Colonic mucosa (tissue), 4 donors: ENCODE measurements at regions not wholly inside any gene's neighbourhood (a gene's known extent, or its start where the extent isn't known, plus 50 kb on each side); places are given as distances from the start of the nearest gene placed in this dataset.

Experiments
- DNase-seq: peaks from one replicate; pipeline ENCODE4 v3.0.0-alpha.2; 2020
- H3K27ac ChIP-seq: fragments of 200-600 bp; one replicate; pipeline ENCODE4 v1.8.0; 2021
- H3K27me3 ChIP-seq: fragments of 200-600 bp; one replicate; pipeline ENCODE4 v1.8.0; 2021
- H3K36me3 ChIP-seq: fragments of 200-600 bp; one replicate; pipeline ENCODE4 v1.8.0; 2021
- H3K4me1 ChIP-seq: fragments of 200-600 bp; one replicate; pipeline ENCODE4 v1.8.0; 2021; ENCODE audit warnings: mild to moderate bottlenecking
- H3K4me3 ChIP-seq: fragments of 200-600 bp; one replicate; pipeline ENCODE4 v1.8.0; 2021
- H3K9ac ChIP-seq, 2 donors: one replicate each; pipeline ENCODE4 v1.7.0; 2013; ENCODE audit warnings: control low read depth in 2 of 2, low read depth in 2 of 2, low read length in 2 of 2
- H3K9me3 ChIP-seq: fragments of 200-600 bp; one replicate; pipeline ENCODE4 v1.8.0; 2021
- intact Hi-C: fragments of 100-400 bp; cut with DNase I; formaldehyde crosslinking; loops from one replicate; pipeline ENCODE4 v1.14.1; 2022
- TF ChIP-seq, protein P1 (sequence below): fragments of 200-600 bp; IDR thresholded peaks from one replicate; pipeline ENCODE4 v1.8.0; 2022; ENCODE audit warnings: antibody characterized with exemption, mild to moderate bottlenecking
- donor health status: healthy.
- donor health status: DM: no; HTN: no; CAD: no.
- donor health status: DM: no; HTN: no; CAD: no.

DNA sequence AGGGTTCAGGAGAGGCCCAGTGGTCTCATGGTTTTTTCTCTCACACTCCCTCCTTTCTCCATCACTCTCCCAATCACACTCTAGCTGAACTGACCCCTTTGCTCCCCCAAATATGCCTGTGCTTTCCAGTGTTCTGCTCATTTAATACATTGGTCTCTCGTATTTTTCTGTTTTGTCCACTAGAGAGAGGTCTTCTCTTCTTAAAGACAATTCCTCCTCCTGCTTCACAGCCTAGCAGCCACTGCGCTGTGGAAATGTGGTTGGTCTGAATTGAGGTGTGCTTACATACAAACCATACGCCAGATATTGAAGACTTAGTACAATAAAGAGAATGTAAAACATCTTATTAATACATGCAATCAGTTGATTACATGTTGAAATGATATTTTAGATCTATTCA, 60.6 kb upstream of the XCR1 start:
- H3K36me3 ChIP-seq: no peaks in the 10 kb centered on the region
- H3K27me3 ChIP-seq: no peaks in the 10 kb centered on the region
- intact Hi-C loops: no loop called here
- no peaks in the 10 kb centered on the region for H3K9me3 ChIP-seq
- H3K9ac ChIP-seq: no peak overlapping the region
- TF ChIP-seq, protein P1, sequence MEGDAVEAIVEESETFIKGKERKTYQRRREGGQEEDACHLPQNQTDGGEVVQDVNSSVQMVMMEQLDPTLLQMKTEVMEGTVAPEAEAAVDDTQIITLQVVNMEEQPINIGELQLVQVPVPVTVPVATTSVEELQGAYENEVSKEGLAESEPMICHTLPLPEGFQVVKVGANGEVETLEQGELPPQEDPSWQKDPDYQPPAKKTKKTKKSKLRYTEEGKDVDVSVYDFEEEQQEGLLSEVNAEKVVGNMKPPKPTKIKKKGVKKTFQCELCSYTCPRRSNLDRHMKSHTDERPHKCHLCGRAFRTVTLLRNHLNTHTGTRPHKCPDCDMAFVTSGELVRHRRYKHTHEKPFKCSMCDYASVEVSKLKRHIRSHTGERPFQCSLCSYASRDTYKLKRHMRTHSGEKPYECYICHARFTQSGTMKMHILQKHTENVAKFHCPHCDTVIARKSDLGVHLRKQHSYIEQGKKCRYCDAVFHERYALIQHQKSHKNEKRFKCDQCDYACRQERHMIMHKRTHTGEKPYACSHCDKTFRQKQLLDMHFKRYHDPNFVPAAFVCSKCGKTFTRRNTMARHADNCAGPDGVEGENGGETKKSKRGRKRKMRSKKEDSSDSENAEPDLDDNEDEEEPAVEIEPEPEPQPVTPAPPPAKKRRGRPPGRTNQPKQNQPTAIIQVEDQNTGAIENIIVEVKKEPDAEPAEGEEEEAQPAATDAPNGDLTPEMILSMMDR: no peak
- H3K4me1 ChIP-seq: no peaks in the 10 kb centered on the region
- no peak overlapping the region for H3K4me3 ChIP-seq
- no peak overlapping the region for H3K27ac ChIP-seq
- DNase-seq: no peak

DNA sequence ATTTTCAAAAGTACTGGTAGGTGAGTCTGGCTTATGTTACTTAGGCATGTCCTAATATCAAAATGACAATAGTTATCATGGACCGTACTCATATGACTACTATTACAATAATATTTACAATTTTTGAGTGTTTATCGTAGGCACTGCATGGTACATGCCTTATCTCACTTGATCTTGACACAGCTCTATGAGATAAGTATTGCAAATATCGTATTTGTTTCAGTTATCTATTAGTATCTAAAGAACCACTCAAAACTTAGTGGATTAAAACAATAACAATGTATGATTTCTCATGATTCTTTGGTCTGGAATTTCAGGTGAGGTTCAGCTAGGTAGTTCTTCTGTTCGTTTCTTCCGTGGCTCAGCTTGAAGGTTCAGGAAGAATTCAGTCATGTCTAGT, 59.7 kb upstream of the XCR1 start:
- H3K27ac ChIP-seq: no peak overlapping the region
- H3K36me3 ChIP-seq: no peaks in the 10 kb centered on the region
- intact Hi-C loops: no loop called here
- H3K4me1 ChIP-seq: no peaks in the 10 kb centered on the region
- no peak overlapping the region for H3K4me3 ChIP-seq
- TF ChIP-seq, protein P1: no peak
- no peaks in the 10 kb centered on the region for H3K27me3 ChIP-seq
- no peaks in the 10 kb centered on the region for H3K9me3 ChIP-seq
- no peak for DNase-seq
- no peak overlapping the region for H3K9ac ChIP-seq

DNA sequence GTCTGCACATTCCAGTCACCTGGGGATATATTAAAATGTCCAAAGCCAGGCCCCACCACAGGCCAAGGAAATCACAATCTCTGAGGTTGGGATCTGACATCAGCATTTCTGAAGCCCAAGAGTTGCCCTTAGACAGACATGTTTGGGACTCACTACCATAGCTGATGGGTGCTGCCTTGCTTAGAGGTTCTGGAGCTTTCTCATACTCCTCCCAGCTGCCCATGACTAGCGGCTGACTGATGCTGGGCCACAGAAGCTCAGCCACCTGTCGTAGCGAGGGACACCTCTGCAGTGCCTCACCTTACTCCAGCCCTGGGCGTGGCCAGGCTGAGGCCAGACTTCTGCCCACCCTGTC, 58.8 kb upstream of the XCR1 start:
- Histone ChIP-seq H3K27ac (no peak overlapping the region), H3K9me3 (no peaks in the 10 kb centered on the region), H3K9ac (no peak overlapping the region), H3K27me3 (no peaks in the 10 kb centered on the region), H3K4me1 (no peaks in the 10 kb centered on the region), H3K36me3 (no peaks in the 10 kb centered on the region), H3K4me3 (no peak overlapping the region)
- no peak for DNase-seq
- TF ChIP-seq, protein P1: no peak
- intact Hi-C loops: no loop called here

DNA sequence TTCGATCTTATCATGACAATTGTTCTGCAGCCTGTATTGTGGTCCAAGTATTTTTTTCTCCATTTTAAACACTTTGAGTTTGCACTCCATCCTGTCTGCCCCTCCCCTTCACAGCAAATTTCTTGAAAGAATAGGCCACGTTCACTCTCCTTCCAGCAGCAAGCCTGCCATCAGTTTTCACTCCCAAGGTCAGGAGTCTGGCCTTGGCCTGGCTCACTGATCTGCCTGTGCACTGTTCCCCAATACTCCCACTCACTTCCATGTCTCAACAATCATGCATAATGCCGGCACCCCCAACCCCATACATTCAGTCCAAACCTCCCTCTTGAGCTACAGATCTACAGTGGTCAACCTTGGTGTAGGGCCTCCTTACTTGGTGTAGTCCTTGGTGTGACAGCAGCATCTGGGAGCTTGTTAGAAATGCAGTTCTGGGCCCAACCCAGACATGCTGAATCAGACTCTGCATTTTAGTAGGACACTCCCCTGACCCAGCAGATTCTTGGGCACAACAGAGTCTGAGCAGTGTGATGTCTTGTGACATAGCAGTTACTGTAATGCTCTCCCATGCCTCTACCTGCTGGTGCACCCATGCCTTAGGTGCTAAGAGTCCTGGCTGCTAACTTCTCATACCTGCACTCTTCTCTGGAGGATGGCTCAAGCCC, 58.3 kb upstream of the XCR1 start:
- H3K36me3 ChIP-seq: no peaks in the 10 kb centered on the region
- intact Hi-C loops: no loop called here
- no peak for DNase-seq

DNA sequence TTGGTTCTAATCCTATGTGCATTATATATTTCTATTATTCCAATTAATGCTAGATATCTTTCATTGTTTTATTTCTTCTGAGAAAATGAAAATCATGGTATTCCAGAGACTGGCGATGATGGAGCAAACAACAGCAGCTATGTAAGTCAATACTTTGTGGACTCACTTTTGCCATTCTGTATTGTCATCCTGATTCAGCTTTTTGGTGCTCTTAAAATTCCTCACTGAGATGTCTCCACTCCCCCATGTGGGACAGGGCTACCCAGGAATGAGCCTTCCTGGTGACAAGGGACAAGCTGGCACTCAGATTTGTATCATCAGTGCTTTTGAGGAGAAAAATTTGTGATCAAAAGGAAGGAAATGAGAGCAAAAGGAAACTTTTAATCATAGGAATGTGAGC, 56.7 kb upstream of the XCR1 start:
- no peak for DNase-seq
- TF ChIP-seq, protein P1: no peak
- Histone ChIP-seq H3K27ac (no peak overlapping the region), H3K36me3 (no peaks in the 10 kb centered on the region), H3K4me3 (no peak overlapping the region), H3K4me1 (no peaks in the 10 kb centered on the region), H3K27me3 (no peaks in the 10 kb centered on the region), H3K9me3 (no peaks in the 10 kb centered on the region), H3K9ac (no peak overlapping the region)
- intact Hi-C loops: loop anchor here (5.0 kb wide), 1 partner anchor 288 kb away; the partner anchor contains the start of gene CCR5

More for the DNA sequence above, 58.3 kb upstream of the XCR1 start:
- Histone ChIP-seq H3K4me1 (no peaks in the 10 kb centered on the region), H3K9ac (no peak overlapping the region), H3K27me3 (no peaks in the 10 kb centered on the region), H3K4me3 (no peak overlapping the region), H3K27ac (no peak overlapping the region), H3K9me3 (no peaks in the 10 kb centered on the region)
- TF ChIP-seq, protein P1: no peak
